Esophagus muscularis mucosa (tissue), 4 donors: ENCODE measurements at regions not wholly inside any gene's neighbourhood (a gene's known extent, or its start where the extent isn't known, plus 50 kb on each side); places are given as distances from the start of the nearest gene placed in this dataset.

ENCODE experiments used
- DNase-seq: peaks from one replicate; pipeline ENCODE4 v3.0.0-alpha.2; 2017; ENCODE audit errors: extremely low spot score
- H3K27ac ChIP-seq, 4 donors: fragments of 200-600 bp; sonication (generic); replicated peaks in 1 of 4; 1 replicate in 3 of 4; 2 replicates in 1 of 4; pipeline ENCODE4 v1.5.1; 2016 to 2019; ENCODE audit warnings: mild to moderate bottlenecking in 1 of 4
- H3K27me3 ChIP-seq, 4 donors: fragments of 200-600 bp; sonication (generic); one replicate each; pipeline versions ENCODE4 v1.5.1 to v1.6.0; 2016 to 2019
- H3K36me3 ChIP-seq, 4 donors: fragments of 200-600 bp; sonication (generic); one replicate each; pipeline ENCODE4 v1.5.1; 2016 to 2019
- H3K4me1 ChIP-seq, 4 donors: fragments of 200-600 bp; sonication (generic); one replicate each; pipeline ENCODE4 v1.5.1; 2016 to 2019
- H3K4me3 ChIP-seq, 4 donors: fragments of 200-600 bp; sonication (generic); 1 replicate in 2 of 4; 2 replicates in 2 of 4; pipeline ENCODE4 v1.5.1; 2016 to 2019; ENCODE audit warnings: mild to moderate bottlenecking in 4 of 4, moderate library complexity in 1 of 4
- H3K9me3 ChIP-seq, 4 donors: fragments of 200-600 bp; sonication (generic); 1 replicate in 3 of 4; 2 replicates in 1 of 4; pipeline ENCODE4 v1.5.1; 2016 to 2019
- EP300 ChIP-seq: sonication (generic); formaldehyde crosslinking; IDR thresholded peaks from one replicate; pipeline ENCODE4 v1.6.1; 2017; ENCODE audit warnings: antibody characterized with exemption
- POLR2A ChIP-seq: fragments of 450-650 bp; IDR thresholded peaks from one replicate; pipeline ENCODE4 v1.6.1; 2017; ENCODE audit warnings: antibody characterized with exemption, moderate library complexity, mild to moderate bottlenecking, low read depth
- POLR2AphosphoS5 ChIP-seq, 2 donors: sonication (generic); formaldehyde crosslinking; IDR thresholded peaks; one replicate each; pipeline ENCODE4 v1.6.1; 2017; ENCODE audit warnings: antibody characterized with exemption in 2 of 2
- WGBS: methylation state at CpG from one replicate; pipeline ENCODE4 v1.1.5; 2018; 5-methylcytosine and 5-hydroxymethylcytosine counted together
- intact Hi-C: fragments of 100-400 bp; cut with DNase I; formaldehyde crosslinking; loops from one replicate; pipeline ENCODE4 v1.15.1; 2023
- TF ChIP-seq, protein P1 (sequence below), 3 experiments: fragments of 200-600 bp in 2 of 3; fragments of 450-650 bp in 1 of 3; sonication (generic) in 2 of 3; IDR thresholded peaks; one replicate each; pipeline ENCODE4 v1.5.1; 2017 to 2019; ENCODE audit warnings: antibody characterized with exemption in 3 of 3, mild to moderate bottlenecking in 2 of 3, moderate library complexity in 1 of 3

DNA sequence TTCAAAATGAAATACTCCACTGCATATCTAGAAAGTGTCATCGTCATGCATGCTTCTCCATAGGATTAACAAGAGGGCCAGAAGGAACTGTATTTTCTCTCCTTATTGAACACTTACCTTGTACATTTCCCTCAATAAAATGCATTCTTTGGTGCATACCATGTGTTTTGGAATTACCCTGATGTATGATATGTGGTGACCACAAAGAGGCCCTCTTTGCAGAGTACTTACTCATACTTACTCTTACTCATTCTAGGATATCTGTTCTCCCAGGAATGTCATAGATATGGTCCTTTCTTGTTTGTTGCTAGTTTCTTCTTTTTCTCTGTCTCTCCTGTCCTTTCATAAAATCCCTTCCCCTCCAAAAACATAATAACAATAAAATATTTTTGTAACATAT lies 1087.1 kb upstream of the POT1 start:
- Histone ChIP-seq H3K4me1 (no peaks in the 10 kb centered on the region), H3K9me3 (no peaks in the 10 kb centered on the region), H3K36me3 (no peaks in the 10 kb centered on the region), H3K4me3 (no peak overlapping the region), H3K27ac (no peak overlapping the region), H3K27me3 (no peaks in the 10 kb centered on the region)
- TF ChIP-seq POLR2A: no peak
- TF ChIP-seq, protein P1, sequence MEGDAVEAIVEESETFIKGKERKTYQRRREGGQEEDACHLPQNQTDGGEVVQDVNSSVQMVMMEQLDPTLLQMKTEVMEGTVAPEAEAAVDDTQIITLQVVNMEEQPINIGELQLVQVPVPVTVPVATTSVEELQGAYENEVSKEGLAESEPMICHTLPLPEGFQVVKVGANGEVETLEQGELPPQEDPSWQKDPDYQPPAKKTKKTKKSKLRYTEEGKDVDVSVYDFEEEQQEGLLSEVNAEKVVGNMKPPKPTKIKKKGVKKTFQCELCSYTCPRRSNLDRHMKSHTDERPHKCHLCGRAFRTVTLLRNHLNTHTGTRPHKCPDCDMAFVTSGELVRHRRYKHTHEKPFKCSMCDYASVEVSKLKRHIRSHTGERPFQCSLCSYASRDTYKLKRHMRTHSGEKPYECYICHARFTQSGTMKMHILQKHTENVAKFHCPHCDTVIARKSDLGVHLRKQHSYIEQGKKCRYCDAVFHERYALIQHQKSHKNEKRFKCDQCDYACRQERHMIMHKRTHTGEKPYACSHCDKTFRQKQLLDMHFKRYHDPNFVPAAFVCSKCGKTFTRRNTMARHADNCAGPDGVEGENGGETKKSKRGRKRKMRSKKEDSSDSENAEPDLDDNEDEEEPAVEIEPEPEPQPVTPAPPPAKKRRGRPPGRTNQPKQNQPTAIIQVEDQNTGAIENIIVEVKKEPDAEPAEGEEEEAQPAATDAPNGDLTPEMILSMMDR (IDR thresholded peaks at IDR 0.05): no peak
- no peak for TF ChIP-seq EP300
- no peak for TF ChIP-seq POLR2AphosphoS5 (IDR thresholded peaks at IDR 0.05)
- no peak for DNase-seq
- intact Hi-C loops: no loop called here
- WGBS: 87% methylated on average over 1 of the region's 1 CpG

DNA sequence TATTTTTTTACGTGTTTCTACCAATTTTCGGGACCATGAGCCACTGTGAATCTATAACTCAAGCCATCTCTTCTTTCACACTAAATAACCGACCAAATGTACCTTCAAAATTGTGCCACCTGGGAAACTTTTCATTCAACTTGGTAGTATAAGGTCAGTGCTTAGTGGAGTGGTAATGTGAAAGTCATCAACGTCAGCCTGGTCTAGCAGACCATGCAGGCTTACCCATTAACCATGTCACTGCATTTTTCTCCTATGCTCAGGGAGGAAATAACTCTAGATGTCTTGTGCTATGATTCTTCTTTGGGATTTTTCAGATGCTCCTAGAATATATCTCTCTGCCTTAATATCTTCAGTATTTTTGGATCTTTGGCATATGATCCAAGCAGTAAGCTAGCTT lies 1075.4 kb upstream of the POT1 start:
- H3K9me3 ChIP-seq: no peaks in the 10 kb centered on the region
- no peaks in the 10 kb centered on the region for H3K36me3 ChIP-seq
- no peaks in the 10 kb centered on the region for H3K4me1 ChIP-seq
- H3K27ac ChIP-seq: no peak overlapping the region
- no peaks in the 10 kb centered on the region for H3K27me3 ChIP-seq
- TF ChIP-seq, protein P1 (IDR thresholded peaks at IDR 0.05): no peak
- TF ChIP-seq EP300 (no peak), POLR2AphosphoS5 (IDR thresholded peaks at IDR 0.05) (no peak), POLR2A (no peak)
- 74% methylated on average over 4 of the region's 4 CpGs for WGBS
- intact Hi-C loops: no loop called here
- H3K4me3 ChIP-seq: no peak overlapping the region
- no peak for DNase-seq

DNA sequence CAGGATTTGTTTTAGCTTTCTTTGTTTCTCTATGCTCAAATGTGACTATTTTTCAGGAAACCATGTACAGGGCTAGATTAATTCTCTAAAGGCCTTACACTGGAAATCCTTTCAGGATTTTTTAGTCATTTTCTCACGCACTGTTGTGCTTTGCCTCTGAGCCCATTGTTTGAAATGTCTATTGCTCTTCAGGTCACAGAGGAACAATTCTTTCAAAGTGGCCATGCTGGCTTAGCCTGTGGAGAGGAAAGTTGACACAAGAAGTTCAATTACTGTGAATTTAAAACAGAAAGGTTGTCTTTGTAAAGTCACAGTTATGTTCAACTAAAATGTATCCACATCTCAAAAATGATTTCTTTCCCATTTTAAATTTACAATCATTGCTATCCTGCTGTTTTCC lies 1071.7 kb upstream of the POT1 start:
- TF ChIP-seq, protein P1 (IDR thresholded peaks at IDR 0.05): no peak
- TF ChIP-seq POLR2A (no peak), POLR2AphosphoS5 (IDR thresholded peaks at IDR 0.05) (no peak), EP300 (no peak)
- intact Hi-C loops: no loop called here
- H3K36me3 ChIP-seq: no peaks in the 10 kb centered on the region
- DNase-seq: no peak
- 75% methylated on average over 1 of the region's 1 CpG for WGBS
- no peak overlapping the region for H3K4me3 ChIP-seq
- H3K4me1 ChIP-seq: no peaks in the 10 kb centered on the region
- no peak overlapping the region for H3K27ac ChIP-seq
- no peaks in the 10 kb centered on the region for H3K27me3 ChIP-seq
- H3K9me3 ChIP-seq: peaks cover 0 to 7% (median 0%) of the 10 kb centered on the region in 4 donors

DNA sequence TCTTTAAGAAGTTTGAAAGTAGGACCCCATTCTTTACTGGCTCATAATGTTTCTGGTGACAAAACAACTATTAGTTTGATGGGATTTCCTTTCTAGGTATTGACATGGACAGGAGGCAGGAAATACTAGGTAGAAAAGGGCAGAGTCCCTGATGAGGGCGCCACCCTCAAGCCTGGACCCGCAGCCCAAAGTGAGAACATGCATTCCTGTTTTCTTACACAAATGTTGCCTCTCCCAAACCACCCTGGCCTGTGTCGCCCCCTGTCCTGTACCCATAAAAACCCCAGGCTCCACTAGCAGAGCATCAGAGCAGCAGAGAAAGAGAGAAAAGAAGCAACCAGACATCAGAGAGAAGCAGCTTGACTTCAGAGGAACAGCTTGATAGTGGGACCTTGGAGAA lies 1055.2 kb upstream of the POT1 start:
- no peak overlapping the region for H3K4me3 ChIP-seq
- no peaks in the 10 kb centered on the region for H3K36me3 ChIP-seq
- no peaks in the 10 kb centered on the region for H3K4me1 ChIP-seq
- no peak for DNase-seq
- no peaks in the 10 kb centered on the region for H3K9me3 ChIP-seq
- intact Hi-C loops: no loop called here
- H3K27me3 ChIP-seq: no peaks in the 10 kb centered on the region
- WGBS: 70% methylated on average over 3 of the region's 3 CpGs
- no peak overlapping the region for H3K27ac ChIP-seq
- TF ChIP-seq POLR2AphosphoS5 (IDR thresholded peaks at IDR 0.05) (no peak), POLR2A (no peak), EP300 (no peak)
- TF ChIP-seq, protein P1 (IDR thresholded peaks at IDR 0.05): no peak

DNA sequence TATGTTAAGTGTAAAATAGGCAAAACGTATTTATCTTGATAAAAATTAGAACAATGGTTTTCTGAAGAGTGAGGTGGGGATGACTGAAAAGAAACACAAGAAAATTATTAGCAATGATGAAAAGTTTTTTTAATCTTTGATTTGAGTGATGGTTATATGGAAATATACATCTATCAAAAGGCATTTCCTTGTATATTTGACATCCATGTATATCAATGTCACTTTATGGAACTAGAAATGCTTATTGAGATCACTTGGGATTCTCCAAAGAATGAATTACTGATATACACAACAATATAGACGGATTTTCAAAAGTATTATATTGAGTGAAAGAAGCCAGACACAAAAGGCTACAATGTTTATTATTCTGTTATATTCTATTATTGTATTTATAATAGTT lies 1042.0 kb upstream of the POT1 start:
- DNase-seq: no peak
- H3K4me3 ChIP-seq: no peak overlapping the region
- no peaks in the 10 kb centered on the region for H3K27me3 ChIP-seq
- H3K27ac ChIP-seq: no peak overlapping the region
- WGBS: 68% methylated on average over 2 of the region's 2 CpGs
- H3K9me3 ChIP-seq: no peaks in the 10 kb centered on the region
- H3K4me1 ChIP-seq: no peaks in the 10 kb centered on the region
- no peak for TF ChIP-seq EP300
- no peak for TF ChIP-seq POLR2AphosphoS5 (IDR thresholded peaks at IDR 0.05)
- TF ChIP-seq, protein P1 (IDR thresholded peaks at IDR 0.05): no peak
- TF ChIP-seq POLR2A: no peak
- intact Hi-C loops: no loop called here
- no peaks in the 10 kb centered on the region for H3K36me3 ChIP-seq
